A549 (cell line): ENCODE measurements at regions not wholly inside any gene's neighbourhood (a gene's known extent, or its start where the extent isn't known, plus 50 kb on each side); places are given as distances from the start of the nearest gene placed in this dataset.

Experiments used
- ATAC-seq, 2 experiments: fragments of 200-7000 bp in 1 of 2; fragments of >200 bp in 1 of 2; cut with Nextera tagmentation in 1 of 2; cut with Tn5 transposase in 1 of 2; 3 replicates each; pipeline versions ENCODE4 v1.8.0 to v1.9.1; 2018 to 2020; ENCODE audit warnings: mild to moderate bottlenecking in 1 of 2, moderate library complexity in 1 of 2
- CTCF ChIA-PET: fragments of 300-600 bp; sonication (Branson Sonifier 250); formaldehyde crosslinking; extraction: SDS; loops from one replicate; lab custom pipeline; 2021; ENCODE audit warnings: antibody characterized with exemption, inconsistent platforms; lab: Yijun Ruan, JAX
- POLR2A ChIA-PET: fragments of 350-600 bp; formaldehyde crosslinking; extraction: SDS; loops from one replicate; lab custom pipeline; 2021; ENCODE audit warnings: antibody characterized with exemption, inconsistent platforms; lab: Yijun Ruan, JAX
- DNase-seq, 2 experiments: peaks; one replicate each; pipeline versions ENCODE4 v3.0.0 to v3.0.0-alpha.2; 2011 to 2016; ENCODE audit warnings: low read depth in 1 of 2, low spot score in 1 of 2
- FAIRE-seq: peaks from 2 replicates; lab custom pipeline; 2011; peaks lifted over from hg19 to GRCh38; lab: Jason Lieb, UNC
- H3K27ac ChIP-seq, 2 experiments: fragments of >200 bp; sonication (Bioruptor Twin); formaldehyde crosslinking; 3 replicates each; pipeline ENCODE4 v1.5.1; 2016 to 2017
- H3K4me1 ChIP-seq: fragments of >200 bp; sonication (Bioruptor Twin); formaldehyde crosslinking; 3 replicates; pipeline ENCODE4 v1.6.1; 2016
- H3K4me2 ChIP-seq: fragments of >200 bp; sonication (Bioruptor Twin); formaldehyde crosslinking; 3 replicates; pipeline ENCODE4 v1.6.1; 2016
- H3K4me3 ChIP-seq: fragments of >200 bp; sonication (Bioruptor Twin); formaldehyde crosslinking; 3 replicates; pipeline ENCODE4 v1.5.1; 2016
- H3K9me3 ChIP-seq: fragments of >200 bp; sonication (Bioruptor Twin); formaldehyde crosslinking; 3 replicates; pipeline ENCODE4 v1.6.1; 2016
- BHLHE40 ChIP-seq: IDR thresholded peaks from 2 replicates; pipeline ENCODE4 v1.6.1; 2012; ENCODE audit warnings: low read depth, low read length, inconsistent platforms
- CEBPB ChIP-seq, 2 experiments: fragments of >200 bp in 1 of 2; sonication (Bioruptor Twin) in 1 of 2; formaldehyde crosslinking in 1 of 2; IDR thresholded peaks; 2 replicates each; pipeline ENCODE4 v1.6.1; 2012 to 2016
- CHD4 ChIP-seq: fragments of 200-600 bp; sonication (generic); IDR thresholded peaks from 2 replicates; pipeline ENCODE4 v1.6.1; 2016; ENCODE audit warnings: antibody characterized with exemption, mild to moderate bottlenecking, borderline replicate concordance
- EHF ChIP-seq: fragments of 250-450 bp; sonication (Bioruptor Pico); IDR thresholded peaks from 2 replicates; pipeline ENCODE4 v1.5.0; 2020; ENCODE audit warnings: mild to moderate bottlenecking
- EHMT2 ChIP-seq: fragments of 200-600 bp; sonication (generic); IDR thresholded peaks from 2 replicates; pipeline ENCODE4 v1.6.1; 2016; ENCODE audit warnings: antibody characterized with exemption, low read depth, mild to moderate bottlenecking, moderate library complexity
- EP300 ChIP-seq, 2 experiments: fragments of >200 bp; sonication (Bioruptor Twin); formaldehyde crosslinking; IDR thresholded peaks; 2 replicates in 1 of 2; 3 replicates in 1 of 2; pipeline ENCODE4 v1.6.1; 2016 to 2017
- FOSB ChIP-seq: fragments of 250-450 bp; sonication (Bioruptor Pico); IDR thresholded peaks from 2 replicates; pipeline ENCODE4 v1.5.0; 2020; ENCODE audit warnings: mild to moderate bottlenecking, moderate library complexity
- FOSL2 ChIP-seq, 2 experiments: fragments of 450-650 bp in 1 of 2; fragments of >200 bp in 1 of 2; sonication (Bioruptor Twin) in 1 of 2; formaldehyde crosslinking; IDR thresholded peaks; 2 replicates each; pipeline versions ENCODE4 v1.5.0 to v1.6.1; 2016 to 2020; ENCODE audit warnings: mild to moderate bottlenecking in 1 of 2, moderate library complexity in 1 of 2
- FOXS1 ChIP-seq: fragments of 250-450 bp; sonication (Bioruptor Pico); IDR thresholded peaks from 2 replicates; pipeline ENCODE4 v1.5.0; 2020; ENCODE audit warnings: mild to moderate bottlenecking, moderate library complexity
- GATA3 ChIP-seq: IDR thresholded peaks from 2 replicates; pipeline ENCODE4 v1.6.1; 2012; ENCODE audit warnings: borderline replicate concordance
- HES2 ChIP-seq: fragments of >200 bp; sonication (Bioruptor Twin); formaldehyde crosslinking; IDR thresholded peaks from 2 replicates; pipeline ENCODE4 v1.6.1; 2016
- HEYL ChIP-seq: fragments of 250-450 bp; sonication (Bioruptor Pico); IDR thresholded peaks from 2 replicates; pipeline ENCODE4 v1.8.0; 2021; ENCODE audit warnings: mild to moderate bottlenecking, moderate library complexity
- HOXA7 ChIP-seq: fragments of 250-450 bp; sonication (Bioruptor Pico); IDR thresholded peaks from 2 replicates; pipeline ENCODE4 v1.5.0; 2020; ENCODE audit warnings: mild to moderate bottlenecking, moderate library complexity
- MYC ChIP-seq: IDR thresholded peaks from 2 replicates; pipeline ENCODE4 v1.6.1; 2012; ENCODE audit warnings: mild to moderate bottlenecking, inconsistent platforms, low read length, improper control_type of control experiment, borderline replicate concordance
- NFE2L2 ChIP-seq: fragments of 150-350 bp; conservative IDR thresholded peaks from 2 replicates; pipeline ENCODE4 v1.6.1; 2014; ENCODE audit warnings: low read length
- NPAS2 ChIP-seq: fragments of 250-450 bp; sonication (Bioruptor Pico); IDR thresholded peaks from 2 replicates; pipeline ENCODE4 v1.8.0; 2022; ENCODE audit warnings: mild to moderate bottlenecking, moderate library complexity, borderline replicate concordance
- NR3C1 ChIP-seq: fragments of >200 bp; sonication (Bioruptor Twin); formaldehyde crosslinking; IDR thresholded peaks from 3 replicates; pipeline ENCODE4 v1.6.1; 2017
- RAD21 ChIP-seq, 2 experiments: fragments of >200 bp in 1 of 2; sonication (Bioruptor Twin) in 1 of 2; formaldehyde crosslinking in 1 of 2; IDR thresholded peaks in 1 of 2; conservative IDR thresholded peaks in 1 of 2; 2 replicates in 1 of 2; 3 replicates in 1 of 2; pipeline ENCODE4 v1.6.1; 2012 to 2018; ENCODE audit warnings: inconsistent platforms in 1 of 2
- RCOR1 ChIP-seq: fragments of 150-350 bp; IDR thresholded peaks from 2 replicates; pipeline ENCODE4 v1.6.1; 2014; ENCODE audit warnings: antibody characterized with exemption, low read length, low read depth
- RFX5 ChIP-seq: fragments of 450-650 bp; IDR thresholded peaks from 2 replicates; pipeline ENCODE4 v1.7.1; 2014; ENCODE audit warnings: antibody characterized with exemption, mild to moderate bottlenecking, moderate library complexity
- TP53 ChIP-seq: fragments of 250-450 bp; sonication (Bioruptor Pico); IDR thresholded peaks from 2 replicates; pipeline ENCODE4 v1.5.0; 2021; ENCODE audit warnings: mild to moderate bottlenecking, moderate library complexity
- ZFP36 ChIP-seq: fragments of 450-650 bp; IDR thresholded peaks from 2 replicates; pipeline ENCODE4 v1.6.1; 2014; ENCODE audit warnings: borderline replicate concordance; ENCODE audit not compliant: partially characterized antibody
- ZNF302 ChIP-seq: fragments of 250-450 bp; sonication (Bioruptor Pico); IDR thresholded peaks from 2 replicates; pipeline ENCODE4 v1.9.0; 2021; ENCODE audit warnings: inconsistent platforms, mild to moderate bottlenecking, moderate library complexity
- ZSCAN20 ChIP-seq: fragments of 250-450 bp; sonication (Bioruptor Pico); IDR thresholded peaks from 2 replicates; pipeline ENCODE4 v1.8.0; 2022; ENCODE audit warnings: mild to moderate bottlenecking, moderate library complexity
- WGBS: methylation state at CpG from one replicate; pipeline ENCODE4 v1.1.6; 2017; ENCODE audit errors: missing lambda C conversion rate; 5-methylcytosine and 5-hydroxymethylcytosine counted together
- TF ChIP-seq, protein P1 (sequence below): fragments of 250-450 bp; sonication (Bioruptor Pico); IDR thresholded peaks from 2 replicates; pipeline ENCODE4 v1.5.0; 2021; ENCODE audit warnings: mild to moderate bottlenecking, moderate library complexity, borderline replicate concordance
- TF ChIP-seq, protein P2 (sequence below): fragments of >200 bp; sonication (Bioruptor Twin); formaldehyde crosslinking; IDR thresholded peaks from 3 replicates; pipeline ENCODE4 v1.6.1; 2016
- TF ChIP-seq, protein P3 (sequence below): fragments of 250-450 bp; sonication (Bioruptor Pico); IDR thresholded peaks from 2 replicates; pipeline ENCODE4 v1.5.0; 2020; ENCODE audit warnings: low read depth, mild to moderate bottlenecking, moderate library complexity
- TF ChIP-seq, protein P4 (sequence below): IDR thresholded peaks from 2 replicates; pipeline ENCODE4 v1.6.1; 2012; ENCODE audit warnings: low read depth, borderline replicate concordance
- TF ChIP-seq, protein P5 (sequence below): IDR thresholded peaks from 2 replicates; pipeline ENCODE4 v1.6.1; 2012

DNA sequence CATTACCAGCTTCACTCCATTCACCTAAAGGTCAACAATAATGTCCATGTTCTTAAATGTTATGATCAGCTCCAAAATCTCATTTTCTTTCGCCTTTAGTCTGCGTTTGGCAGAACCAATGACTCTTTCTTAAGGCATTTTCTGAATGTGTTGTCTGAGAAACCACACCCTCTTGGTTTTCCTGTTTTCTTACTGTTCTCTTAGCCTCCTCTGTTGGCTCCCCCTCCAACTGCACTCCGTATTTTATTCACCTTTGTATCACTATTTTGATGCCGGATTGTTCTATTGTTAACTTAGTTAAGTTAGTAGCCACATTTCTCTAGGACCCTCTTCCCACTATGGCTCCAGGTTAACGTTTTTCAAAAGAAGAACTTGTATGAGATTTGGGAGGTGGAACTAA is 185.6 kb downstream of the DMAC1 start:
- no peak for FAIRE-seq
- Histone ChIP-seq H3K4me2 (no peak overlapping the region), H3K9me3 (no peaks in the 10 kb centered on the region), H3K4me3 (no peak overlapping the region), H3K4me1 (no peaks in the 10 kb centered on the region), H3K27ac (no peak overlapping the region)
- DNase-seq = no peak
- 11% methylated on average over 5 of the region's 5 CpGs for WGBS
- ChIA-PET POLR2A (no interaction called here), CTCF (no interaction called here)
- TF ChIP-seq EP300 (IDR thresholded peaks at IDR 0.05) (no peak), HOXA7 (no peak), EHF (CRISPR knock-in tag) (no peak), HES2 (no peak), RAD21 (conservative IDR thresholded peaks at IDR 0.05 in 1 of 2, IDR thresholded peaks at IDR 0.05 in 1 of 2) (no peak), ZFP36 (no peak)
- no peak for ATAC-seq

GRCh38 chr9:7608261-7608660 is 191.3 kb downstream of the DMAC1 start:
- no peak for DNase-seq
- Histone ChIP-seq H3K4me3 (no peak overlapping the region), H3K4me1 (no peaks in the 10 kb centered on the region), H3K27ac (no peak overlapping the region), H3K9me3 (no peaks in the 10 kb centered on the region), H3K4me2 (no peak overlapping the region)
- TF ChIP-seq GATA3 (no peak), NR3C1 (no peak), BHLHE40 (no peak), ZNF302 (CRISPR knock-in tag) (no peak), RCOR1 (no peak), MYC (no peak), FOSL2 (IDR thresholded peaks at IDR 0.05) (no peak), FOSL2 (CRISPR knock-in tag; IDR thresholded peaks at IDR 0.05) (no peak), HES2 (no peak), ZFP36 (no peak), RFX5 (no peak), CHD4 (no peak), HEYL (no peak), FOSB (CRISPR knock-in tag) (no peak)
- TF ChIP-seq, protein P1, sequence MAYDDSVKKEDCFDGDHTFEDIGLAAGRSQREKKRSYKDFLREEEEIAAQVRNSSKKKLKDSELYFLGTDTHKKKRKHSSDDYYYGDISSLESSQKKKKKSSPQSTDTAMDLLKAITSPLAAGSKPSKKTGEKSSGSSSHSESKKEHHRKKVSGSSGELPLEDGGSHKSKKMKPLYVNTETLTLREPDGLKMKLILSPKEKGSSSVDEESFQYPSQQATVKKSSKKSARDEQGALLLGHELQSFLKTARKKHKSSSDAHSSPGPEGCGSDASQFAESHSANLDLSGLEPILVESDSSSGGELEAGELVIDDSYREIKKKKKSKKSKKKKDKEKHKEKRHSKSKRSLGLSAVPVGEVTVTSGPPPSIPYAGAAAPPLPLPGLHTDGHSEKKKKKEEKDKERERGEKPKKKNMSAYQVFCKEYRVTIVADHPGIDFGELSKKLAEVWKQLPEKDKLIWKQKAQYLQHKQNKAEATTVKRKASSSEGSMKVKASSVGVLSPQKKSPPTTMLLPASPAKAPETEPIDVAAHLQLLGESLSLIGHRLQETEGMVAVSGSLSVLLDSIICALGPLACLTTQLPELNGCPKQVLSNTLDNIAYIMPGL (CRISPR knock-in tag) = no peak
- TF ChIP-seq, protein P2, sequence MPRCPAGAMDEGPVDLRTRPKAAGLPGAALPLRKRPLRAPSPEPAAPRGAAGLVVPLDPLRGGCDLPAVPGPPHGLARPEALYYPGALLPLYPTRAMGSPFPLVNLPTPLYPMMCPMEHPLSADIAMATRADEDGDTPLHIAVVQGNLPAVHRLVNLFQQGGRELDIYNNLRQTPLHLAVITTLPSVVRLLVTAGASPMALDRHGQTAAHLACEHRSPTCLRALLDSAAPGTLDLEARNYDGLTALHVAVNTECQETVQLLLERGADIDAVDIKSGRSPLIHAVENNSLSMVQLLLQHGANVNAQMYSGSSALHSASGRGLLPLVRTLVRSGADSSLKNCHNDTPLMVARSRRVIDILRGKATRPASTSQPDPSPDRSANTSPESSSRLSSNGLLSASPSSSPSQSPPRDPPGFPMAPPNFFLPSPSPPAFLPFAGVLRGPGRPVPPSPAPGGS = no peak
- TF ChIP-seq, protein P3, sequence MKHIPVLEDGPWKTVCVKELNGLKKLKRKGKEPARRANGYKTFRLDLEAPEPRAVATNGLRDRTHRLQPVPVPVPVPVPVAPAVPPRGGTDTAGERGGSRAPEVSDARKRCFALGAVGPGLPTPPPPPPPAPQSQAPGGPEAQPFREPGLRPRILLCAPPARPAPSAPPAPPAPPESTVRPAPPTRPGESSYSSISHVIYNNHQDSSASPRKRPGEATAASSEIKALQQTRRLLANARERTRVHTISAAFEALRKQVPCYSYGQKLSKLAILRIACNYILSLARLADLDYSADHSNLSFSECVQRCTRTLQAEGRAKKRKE (CRISPR knock-in tag) = no peak
- CTCF ChIA-PET = no interaction called here
- WGBS = 52% methylated on average over 1 of the region's 1 CpG
- POLR2A ChIA-PET = no interaction called here
- ATAC-seq = no peak
- no peak for FAIRE-seq

DNA sequence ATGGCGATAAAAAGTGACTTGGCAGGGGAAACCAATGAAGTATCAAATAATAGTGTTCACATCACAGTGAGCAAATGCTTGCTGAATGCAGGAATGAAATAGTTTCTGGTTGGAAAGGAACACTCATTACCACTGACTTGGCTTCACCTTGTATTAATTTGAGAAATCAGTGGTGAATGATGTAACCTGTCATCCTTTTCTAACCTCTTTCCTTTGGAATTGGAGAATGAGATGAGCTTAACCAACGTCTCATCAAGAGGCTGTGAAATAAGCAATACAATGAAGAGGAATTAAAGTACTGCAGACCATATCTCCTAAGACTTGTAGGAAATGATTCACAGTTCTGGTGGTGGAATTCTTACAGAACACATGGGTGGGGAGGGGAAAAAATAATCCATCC is 192.2 kb downstream of the DMAC1 start:
- ChIA-PET CTCF (interaction anchor here (0.6 kb wide), 1 partner anchor 415 kb away, joined by 3 read pairs; no protein-coding TSS in a partner anchor), POLR2A (no interaction called here)
- H3K9me3 ChIP-seq = no peaks in the 10 kb centered on the region
- no peak overlapping the region for H3K27ac ChIP-seq
- no peak for FAIRE-seq
- H3K4me2 ChIP-seq = no peak overlapping the region
- no peak for ATAC-seq
- 1% methylated on average over 2 of the region's 2 CpGs for WGBS
- no peak for DNase-seq
- no peak overlapping the region for H3K4me3 ChIP-seq
- no peaks in the 10 kb centered on the region for H3K4me1 ChIP-seq
- no peak for TF ChIP-seq NFE2L2
- TF ChIP-seq, protein P4, sequence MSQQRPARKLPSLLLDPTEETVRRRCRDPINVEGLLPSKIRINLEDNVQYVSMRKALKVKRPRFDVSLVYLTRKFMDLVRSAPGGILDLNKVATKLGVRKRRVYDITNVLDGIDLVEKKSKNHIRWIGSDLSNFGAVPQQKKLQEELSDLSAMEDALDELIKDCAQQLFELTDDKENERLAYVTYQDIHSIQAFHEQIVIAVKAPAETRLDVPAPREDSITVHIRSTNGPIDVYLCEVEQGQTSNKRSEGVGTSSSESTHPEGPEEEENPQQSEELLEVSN = no peak
- no peak for TF ChIP-seq FOXS1 (CRISPR knock-in tag)
- TF ChIP-seq EHMT2 = no peak
- TF ChIP-seq, protein P3 (CRISPR knock-in tag) = no peak
- TF ChIP-seq TP53 = no peak
- TF ChIP-seq BHLHE40 = no peak
- TF ChIP-seq RFX5 = no peak
- TF ChIP-seq CEBPB (IDR thresholded peaks at IDR 0.05) = no peak
- TF ChIP-seq HEYL = no peak
- no peak for TF ChIP-seq HOXA7
- no peak for TF ChIP-seq NPAS2 (CRISPR knock-in tag)
- no peak for TF ChIP-seq ZSCAN20 (CRISPR knock-in tag)
- TF ChIP-seq NR3C1 = no peak
- TF ChIP-seq, protein P5, sequence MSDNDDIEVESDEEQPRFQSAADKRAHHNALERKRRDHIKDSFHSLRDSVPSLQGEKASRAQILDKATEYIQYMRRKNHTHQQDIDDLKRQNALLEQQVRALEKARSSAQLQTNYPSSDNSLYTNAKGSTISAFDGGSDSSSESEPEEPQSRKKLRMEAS = no peak
